ENCODE measurements at regions not wholly inside any gene's neighbourhood (a gene's known extent, or its start where the extent isn't known, plus 50 kb on each side); places are given as distances from the start of the nearest gene placed in this dataset.

DNA sequence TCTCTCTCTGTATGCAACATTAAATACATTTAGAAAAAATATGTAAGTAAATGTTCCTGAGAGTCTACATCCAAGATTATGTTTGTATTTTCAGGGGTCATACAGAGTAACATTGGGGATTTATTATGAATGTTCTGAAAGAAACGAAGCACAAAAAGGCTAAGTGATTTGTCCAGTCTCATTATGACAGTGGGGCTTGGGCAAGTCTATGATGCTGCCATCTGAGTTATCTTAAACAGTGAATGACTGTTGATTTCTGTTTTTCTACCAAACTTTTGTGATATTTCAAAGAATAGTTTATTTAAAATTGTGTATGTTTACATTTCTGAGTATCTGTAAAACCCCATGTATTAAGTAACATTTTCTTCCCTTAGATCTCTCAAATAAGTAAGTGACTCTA is 481.2 kb upstream of the ZNF717 start:
- no peak for TF ChIP-seq CBX8 (IDR thresholded peaks at IDR 0.05; ENCODE audit: borderline replicate concordance, low read depth, low read length)
- TF ChIP-seq, protein P1, sequence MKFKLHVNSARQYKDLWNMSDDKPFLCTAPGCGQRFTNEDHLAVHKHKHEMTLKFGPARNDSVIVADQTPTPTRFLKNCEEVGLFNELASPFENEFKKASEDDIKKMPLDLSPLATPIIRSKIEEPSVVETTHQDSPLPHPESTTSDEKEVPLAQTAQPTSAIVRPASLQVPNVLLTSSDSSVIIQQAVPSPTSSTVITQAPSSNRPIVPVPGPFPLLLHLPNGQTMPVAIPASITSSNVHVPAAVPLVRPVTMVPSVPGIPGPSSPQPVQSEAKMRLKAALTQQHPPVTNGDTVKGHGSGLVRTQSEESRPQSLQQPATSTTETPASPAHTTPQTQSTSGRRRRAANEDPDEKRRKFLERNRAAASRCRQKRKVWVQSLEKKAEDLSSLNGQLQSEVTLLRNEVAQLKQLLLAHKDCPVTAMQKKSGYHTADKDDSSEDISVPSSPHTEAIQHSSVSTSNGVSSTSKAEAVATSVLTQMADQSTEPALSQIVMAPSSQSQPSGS (IDR thresholded peaks at IDR 0.05; ENCODE audit: low read length): no peak
- TF ChIP-seq CREB1 (IDR thresholded peaks at IDR 0.05): no peak
- no peak for TF ChIP-seq CTBP2 (IDR thresholded peaks at IDR 0.05; ENCODE audit: borderline replicate concordance, insufficient read depth, insufficient read length, low read length)
- no peak overlapping the region for H3K4me3 ChIP-seq (ENCODE audit: extremely low read depth in 1 of 4, insufficient read depth in 2 of 4, low read depth in 3 of 4, low read length in 4 of 4)
- CTCF ChIA-PET (ENCODE audit: partially characterized antibody): no interaction called here

More for the DNA sequence above, 481.2 kb upstream of the ZNF717 start:
- Histone ChIP-seq H4K8ac (ENCODE audit: extremely low read depth, insufficient read depth, low read length) (no peak overlapping the region), H3K23ac (ENCODE audit: insufficient read length) (no peak overlapping the region), H2BK20ac (ENCODE audit: low read length) (no peak overlapping the region), H3K56ac (replicated peaks; ENCODE audit: insufficient read length, low read depth, low read length) (no peak overlapping the region), H2BK5ac (ENCODE audit: low read depth, low read length) (no peak overlapping the region), H3K79me2 (ENCODE audit: control insufficient read depth in 1 of 2, insufficient read depth in 2 of 2, low read length in 2 of 2) (no peaks in the 10 kb centered on the region), H2BK15ac (ENCODE audit: low read length) (no peak overlapping the region), H3K9ac (replicated peaks in 1 of 4; ENCODE audit: extremely low read depth in 1 of 4, low read depth in 3 of 4, low read length in 3 of 4) (no peak overlapping the region), H4K91ac (replicated peaks; ENCODE audit: insufficient read length, low read length) (no peak overlapping the region), H3K27ac (ENCODE audit: low read depth, low read length) (no peak overlapping the region), H4K5ac (ENCODE audit: insufficient read length, low read depth, low read length) (no peak overlapping the region), H3K27me3 (replicated peaks in 1 of 4; ENCODE audit: control insufficient read depth in 3 of 4, extremely low read depth in 1 of 4, insufficient read depth in 3 of 4, low read length in 3 of 4) (no peaks in the 10 kb centered on the region), H2AFZ (ENCODE audit: low read length) (no peak overlapping the region), H3K36me3 (ENCODE audit: control insufficient read depth in 2 of 4, insufficient read depth in 4 of 4, low read length in 3 of 4) (no peaks in the 10 kb centered on the region), H3K18ac (ENCODE audit: extremely low read depth, low read length) (no peak overlapping the region), H4K20me1 (replicated peaks in 1 of 2; ENCODE audit: control insufficient read depth in 1 of 2, insufficient read depth in 2 of 2, low read length in 2 of 2) (no peaks in the 10 kb centered on the region), H3K4ac (replicated peaks; ENCODE audit: insufficient read length, low read depth, low read length) (no peak overlapping the region), H2BK12ac (ENCODE audit: low read depth, low read length) (no peak overlapping the region), H3K23me2 (ENCODE audit: low read depth, low read length) (no peaks in the 10 kb centered on the region), H2BK120ac (replicated peaks; ENCODE audit: low read depth, low read length) (no peak overlapping the region), H3K79me1 (ENCODE audit: low read depth, low read length) (no peaks in the 10 kb centered on the region), H3K4me1 (replicated peaks in 1 of 4; ENCODE audit: control insufficient read depth in 3 of 4, insufficient read depth in 4 of 4, low read length in 3 of 4) (no peaks in the 10 kb centered on the region), H2AK5ac (ENCODE audit: low read depth, low read length) (no peak overlapping the region), H3K14ac (ENCODE audit: insufficient read length) (no peak overlapping the region), H3K4me2 (ENCODE audit: insufficient read depth in 1 of 2, low read depth in 2 of 2, low read length in 2 of 2) (no peak overlapping the region), H3K9me3 (ENCODE audit: insufficient read depth in 2 of 2, low read depth in 1 of 2, low read length in 1 of 2) (no peaks in the 10 kb centered on the region)
- FAIRE-seq: no peak
- POLR2A ChIA-PET (ENCODE audit: partially characterized antibody): no interaction called here
- WGBS, 2 experiments (ENCODE audit: extremely low coverage in 1 of 2, insufficient coverage in 1 of 2, insufficient read length in 1 of 2, insufficient replicate concordance in 2 of 2, low coverage in 1 of 2, low lambda C conversion rate in 2 of 2, missing lambda C conversion rate in 1 of 2): 78% methylated on average over 1 of the region's 1 CpG; no CpG with 5 or more reads in 1 of the 2 experiments
- no peak for DNase-seq (ENCODE audit: low read depth in 1 of 2, low spot score in 2 of 2)

Data from H1 (cell line).